Activated CD4-positive, alpha-beta T cell treated with anti-CD3 and anti-CD28 coated beads for 36 hours (primary cell): ENCODE measurements at regions not wholly inside any gene's neighbourhood (a gene's known extent, or its start where the extent isn't known, plus 50 kb on each side); places are given as distances from the start of the nearest gene placed in this dataset.
"Not testable (repeated sequence)": the region's sequence is repeated elsewhere in the genome, so short reads cannot be mapped to it uniquely, and the experiment has no call there.

Experiments used
- ATAC-seq: fragments of 200-7000 bp; cut with Tn5 transposase; one replicate; pipeline ENCODE4 v1.10.0; 2021; ENCODE audit warnings: mild to moderate bottlenecking, moderate library complexity
- CTCF ChIA-PET: fragments of 350-600 bp; sonication (Branson Sonifier 250); formaldehyde crosslinking; loops from one replicate; lab custom pipeline; 2021; ENCODE audit warnings: antibody characterized with exemption; lab: Charles Lee
- POLR2A ChIA-PET: fragments of 350-600 bp; sonication (Branson Sonifier 250); formaldehyde crosslinking; loops from one replicate; lab custom pipeline; 2021; ENCODE audit warnings: antibody characterized with exemption, inconsistent platforms; lab: Charles Lee
- DNase-seq: peaks from one replicate; pipeline ENCODE4 v3.0.0-alpha.2; 2020
- H3K27ac Mint-ChIP-seq: one replicate; pipeline ENCODE4 v1.8.0; 2021; ENCODE audit warnings: mixed read lengths
- H3K27me3 Mint-ChIP-seq: one replicate; pipeline ENCODE4 v1.8.0; 2021; ENCODE audit warnings: mixed read lengths
- H3K36me3 Mint-ChIP-seq: one replicate; pipeline ENCODE4 v1.8.0; 2021; ENCODE audit warnings: low read depth, mixed read lengths
- H3K4me1 Mint-ChIP-seq: one replicate; pipeline ENCODE4 v1.8.0; 2021; ENCODE audit warnings: mixed read lengths
- H3K4me3 Mint-ChIP-seq: one replicate; pipeline ENCODE4 v1.8.0; 2021; ENCODE audit warnings: mild to moderate bottlenecking, moderate library complexity, mixed read lengths
- H3K9me3 Mint-ChIP-seq: one replicate; pipeline ENCODE4 v1.8.0; 2021; ENCODE audit warnings: low read depth, mixed read lengths
- intact Hi-C, 2 experiments: fragments of 100-400 bp; cut with DNase I in 1 of 2; cut with micrococcal nuclease in 1 of 2; formaldehyde crosslinking; loops; one replicate each; pipeline versions ENCODE4 v1.14.2 to v1.15.1; 2022 to 2024; cut with DNase I, micrococcal nuclease

- H3K27me3 Mint-ChIP-seq, POLR2A ChIA-PET, H3K9me3 Mint-ChIP-seq, H3K4me1 Mint-ChIP-seq, H3K27ac Mint-ChIP-seq, DNase-seq, H3K36me3 Mint-ChIP-seq, ATAC-seq, H3K4me3 Mint-ChIP-seq, intact Hi-C loops, CTCF ChIA-PET: not testable (repeated sequence)
Observed at GRCh38 chr1:95167503-95167902, 50.3 kb downstream of the TLCD4 start.

DNA sequence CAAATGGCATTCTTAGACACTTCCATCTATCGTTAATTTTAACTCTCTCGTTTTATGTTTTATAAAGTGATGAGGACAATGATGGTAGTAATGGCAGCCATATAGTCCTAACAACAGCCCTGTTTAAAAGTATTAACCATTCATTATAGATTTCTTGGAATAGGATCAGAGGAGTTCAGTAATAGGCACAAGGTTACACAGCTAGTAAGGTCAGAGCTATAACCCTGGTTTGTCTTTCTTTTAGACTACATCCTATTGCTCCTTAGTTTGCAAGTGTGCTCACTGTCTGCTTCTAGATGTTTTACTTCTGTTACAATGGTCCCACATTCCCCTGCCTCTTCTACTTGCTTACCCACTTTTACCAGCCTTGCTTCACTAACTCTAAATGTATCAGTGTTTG, 50.9 kb downstream of the TLCD4 start:
- ChIA-PET POLR2A (no interaction called here), CTCF (no interaction called here)
- ATAC-seq (no peak), DNase-seq (no peak)
- H3K27me3 Mint-ChIP-seq, result peaks cover 5% of the 10 kb centered on the region
- no peaks in the 10 kb centered on the region for H3K36me3 Mint-ChIP-seq
- H3K4me1 Mint-ChIP-seq, result no peaks in the 10 kb centered on the region
- H3K4me3 Mint-ChIP-seq, result no peak overlapping the region
- intact Hi-C loops, result no loop called here
- H3K9me3 Mint-ChIP-seq, result peaks cover 6% of the 10 kb centered on the region
- no peak overlapping the region for H3K27ac Mint-ChIP-seq

- ChIA-PET POLR2A (no interaction called here), CTCF (no interaction called here)
- no peak for DNase-seq
- ATAC-seq, result no peak
- Mint-ChIP-seq H3K27ac (no peak overlapping the region), H3K4me1 (no peaks in the 10 kb centered on the region), H3K36me3 (no peaks in the 10 kb centered on the region), H3K27me3 (peaks cover 2% of the 10 kb centered on the region), H3K9me3 (peaks cover 4% of the 10 kb centered on the region), H3K4me3 (no peak overlapping the region)
- intact Hi-C loops, result no loop called here
Observed at GRCh38 chr1:95168761-95169351, 51.7 kb downstream of the TLCD4 start.

DNA sequence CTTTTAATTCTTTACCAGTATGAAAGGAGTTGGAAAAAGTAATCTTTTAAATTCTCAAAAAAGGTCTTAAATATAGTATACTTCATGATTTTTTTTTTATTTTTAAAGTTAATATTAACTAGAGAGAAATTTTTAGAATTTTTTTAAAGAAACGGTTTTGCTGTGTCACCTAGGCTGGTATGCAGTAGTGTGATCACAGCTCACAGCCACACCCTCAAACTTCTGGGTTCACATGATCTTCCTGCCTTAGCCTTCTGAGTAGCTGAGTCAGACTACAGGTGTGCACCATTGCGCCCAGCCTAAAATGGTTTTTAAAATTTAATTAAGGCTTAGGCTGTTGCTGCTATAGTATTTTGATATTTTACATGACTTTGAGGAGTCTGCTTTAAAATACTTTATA, 52.4 kb downstream of the TLCD4 start:
- no peak for ATAC-seq
- peaks cover 2% of the 10 kb centered on the region for H3K27me3 Mint-ChIP-seq
- no peak for DNase-seq
- H3K4me3 Mint-ChIP-seq, result no peak overlapping the region
- ChIA-PET CTCF (no interaction called here), POLR2A (no interaction called here)
- H3K27ac Mint-ChIP-seq, result no peak overlapping the region
- no peaks in the 10 kb centered on the region for H3K4me1 Mint-ChIP-seq
- intact Hi-C loops, result no loop called here
- no peaks in the 10 kb centered on the region for H3K36me3 Mint-ChIP-seq
- H3K9me3 Mint-ChIP-seq, result peaks cover 4% of the 10 kb centered on the region

DNA sequence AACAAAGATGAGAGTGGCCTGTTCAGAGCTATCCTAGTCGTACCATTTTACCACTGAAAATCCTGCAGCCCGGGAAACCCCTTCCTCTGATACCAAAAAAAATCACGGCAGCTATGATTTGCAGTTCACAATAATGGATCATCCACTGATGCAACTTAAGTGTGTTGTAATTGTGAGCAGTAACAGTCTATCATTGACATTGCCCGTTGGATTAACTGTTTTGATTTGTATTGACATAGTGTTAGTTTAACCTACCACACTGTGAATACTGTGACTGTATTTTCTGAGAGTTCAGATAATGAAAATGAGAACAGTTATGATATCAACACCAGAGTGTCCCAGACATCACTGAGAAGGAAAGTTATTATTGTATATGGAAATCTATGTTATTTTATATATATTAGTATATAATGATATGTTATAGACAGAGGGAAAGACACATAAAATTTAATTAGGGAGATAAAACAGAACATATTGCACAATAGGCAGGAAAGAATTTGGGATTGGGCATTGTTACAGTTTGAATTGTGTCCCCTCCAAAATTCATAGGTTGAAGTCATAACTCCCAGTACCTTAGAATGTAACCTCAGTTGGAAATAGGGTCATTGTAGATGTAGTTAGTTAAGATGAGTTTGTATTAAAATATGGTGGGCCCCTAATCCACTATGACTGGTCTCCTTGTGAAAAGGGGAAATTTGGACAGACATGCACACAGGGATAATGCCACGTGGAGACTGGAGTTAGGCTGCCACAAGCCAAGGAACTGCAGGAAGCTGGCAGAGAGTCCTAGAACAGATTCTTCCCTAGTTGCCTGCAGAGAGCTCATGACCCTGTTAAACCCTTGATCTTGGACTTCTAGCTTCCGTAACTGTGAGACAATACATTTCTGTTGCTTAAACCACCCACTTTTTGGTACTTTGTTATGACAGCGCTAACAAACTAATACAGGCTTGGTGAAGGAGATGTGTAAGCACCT, 54.4 kb downstream of the TLCD4 start:
- CTCF ChIA-PET, result interaction anchor here (0.6 kb wide), 1 partner anchor 318 kb away, joined by 3 read pairs; no protein-coding TSS in a partner anchor
- peaks cover 2% of the 10 kb centered on the region for H3K9me3 Mint-ChIP-seq
- ATAC-seq, result no peak

DNA sequence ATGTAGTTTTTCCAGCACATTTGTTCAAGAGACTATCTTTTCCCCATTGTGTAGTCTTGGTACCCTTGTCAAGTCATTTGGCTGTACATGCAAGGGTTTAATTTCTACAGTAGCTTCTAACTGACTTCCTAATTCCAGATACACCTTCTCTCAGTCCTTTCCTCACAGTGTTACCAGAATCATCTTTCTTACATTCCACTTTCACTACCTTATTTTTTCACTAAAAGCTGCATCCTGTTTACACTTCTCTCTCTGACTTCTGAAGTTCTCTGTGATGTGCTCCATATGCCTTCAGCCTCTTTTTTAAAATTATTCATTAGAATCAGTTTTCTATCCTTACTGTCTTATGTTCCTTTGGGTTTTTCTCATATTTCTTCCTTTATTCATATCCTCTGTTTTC, 57.1 kb upstream of the RWDD3 start:
- Mint-ChIP-seq H3K27ac (no peak overlapping the region), H3K36me3 (no peaks in the 10 kb centered on the region), H3K27me3 (peaks cover 4% of the 10 kb centered on the region), H3K9me3 (no peaks in the 10 kb centered on the region), H3K4me1 (no peaks in the 10 kb centered on the region), H3K4me3 (no peak overlapping the region)
- ChIA-PET CTCF (no interaction called here), POLR2A (no interaction called here)
- ATAC-seq (no peak), DNase-seq (no peak)
- intact Hi-C loops, result no loop called here

More for the DNA sequence above, 54.4 kb downstream of the TLCD4 start:
- no peak overlapping the region for H3K27ac Mint-ChIP-seq
- no peak for DNase-seq
- no peaks in the 10 kb centered on the region for H3K36me3 Mint-ChIP-seq
- H3K4me1 Mint-ChIP-seq, result no peaks in the 10 kb centered on the region
- POLR2A ChIA-PET, result no interaction called here
- peaks cover 5% of the 10 kb centered on the region for H3K27me3 Mint-ChIP-seq
- intact Hi-C loops, result no loop called here
- no peak overlapping the region for H3K4me3 Mint-ChIP-seq

GRCh38 chr1:95179205-95179986, 54.6 kb upstream of the RWDD3 start:
- H3K4me3 Mint-ChIP-seq, result no peak overlapping the region
- peaks cover 15% of the 10 kb centered on the region for H3K27me3 Mint-ChIP-seq
- DNase-seq (no peak), ATAC-seq (no peak)
- no peaks in the 10 kb centered on the region for H3K4me1 Mint-ChIP-seq
- intact Hi-C loops, result no loop called here
- no peak overlapping the region for H3K27ac Mint-ChIP-seq
- H3K9me3 Mint-ChIP-seq, result no peaks in the 10 kb centered on the region
- ChIA-PET CTCF (no interaction called here), POLR2A (no interaction called here)
- H3K36me3 Mint-ChIP-seq, result no peaks in the 10 kb centered on the region

- Mint-ChIP-seq H3K27me3 (peaks cover 14% of the 10 kb centered on the region), H3K36me3 (no peaks in the 10 kb centered on the region), H3K4me3 (no peak overlapping the region), H3K27ac (no peak overlapping the region), H3K4me1 (no peaks in the 10 kb centered on the region), H3K9me3 (no peaks in the 10 kb centered on the region)
- no peak for ATAC-seq
- ChIA-PET POLR2A (no interaction called here), CTCF (no interaction called here)
- intact Hi-C loops, result no loop called here
- DNase-seq, result no peak
Observed at GRCh38 chr1:95180371-95180770, 53.6 kb upstream of the RWDD3 start.

DNA sequence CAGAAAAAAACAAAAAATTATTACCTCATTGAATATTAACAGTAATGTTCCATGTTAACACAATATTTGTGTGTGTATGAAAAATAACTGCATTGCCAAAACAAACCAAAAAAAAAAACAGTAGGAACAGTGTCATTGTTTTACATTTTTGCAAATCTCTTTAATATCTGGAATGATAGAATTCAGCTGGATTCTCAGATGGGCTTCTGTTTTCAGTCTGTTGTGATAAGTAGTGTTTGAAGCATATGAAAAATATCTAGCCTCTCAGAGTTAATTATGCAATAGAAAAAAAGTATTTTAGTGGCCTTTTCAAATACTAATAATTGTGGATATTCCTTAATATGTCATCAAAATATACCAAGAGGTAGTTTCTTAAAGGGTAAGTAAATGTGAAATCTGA, 52.9 kb upstream of the RWDD3 start:
- H3K27ac Mint-ChIP-seq, result no peak overlapping the region
- ATAC-seq (no peak), DNase-seq (no peak)
- ChIA-PET CTCF (no interaction called here), POLR2A (no interaction called here)
- no peaks in the 10 kb centered on the region for H3K36me3 Mint-ChIP-seq
- no peaks in the 10 kb centered on the region for H3K4me1 Mint-ChIP-seq
- peaks cover 16% of the 10 kb centered on the region for H3K27me3 Mint-ChIP-seq
- intact Hi-C loops, result no loop called here
- H3K4me3 Mint-ChIP-seq, result no peak overlapping the region
- H3K9me3 Mint-ChIP-seq, result no peaks in the 10 kb centered on the region

DNA sequence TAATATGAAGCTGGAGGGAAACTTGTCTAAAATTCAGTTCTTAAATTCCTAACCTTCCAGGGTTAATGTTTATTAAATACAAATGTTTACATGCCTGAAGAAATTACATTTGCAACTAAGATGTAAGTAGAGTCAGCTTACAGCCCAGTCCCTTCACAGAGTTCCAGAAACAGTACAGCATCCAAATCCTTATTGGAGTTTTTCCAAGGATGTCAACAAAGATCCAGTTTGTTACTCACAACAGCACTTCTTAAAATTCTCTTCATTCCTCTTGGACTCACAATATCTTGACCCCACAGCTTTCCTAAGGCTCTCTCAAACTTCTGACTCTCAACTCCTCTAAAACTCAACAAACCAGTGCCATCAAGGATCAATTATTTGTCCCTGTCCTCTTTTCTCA, 50.1 kb upstream of the RWDD3 start:
- intact Hi-C loops, result no loop called here
- no peak overlapping the region for H3K4me3 Mint-ChIP-seq
- peaks cover 22% of the 10 kb centered on the region for H3K27me3 Mint-ChIP-seq
- POLR2A ChIA-PET, result no interaction called here
- no peaks in the 10 kb centered on the region for H3K4me1 Mint-ChIP-seq
- no peak overlapping the region for H3K27ac Mint-ChIP-seq
- no peaks in the 10 kb centered on the region for H3K36me3 Mint-ChIP-seq
- CTCF ChIA-PET, result interaction anchor here (0.7 kb wide), 1 partner anchor 186 kb away, joined by 4 read pairs; no protein-coding TSS in a partner anchor
- ATAC-seq (no peak), DNase-seq (no peak)
- H3K9me3 Mint-ChIP-seq, result no peaks in the 10 kb centered on the region
